Liver (tissue), 3 donors: ENCODE measurements at regions not wholly inside any gene's neighbourhood (a gene's known extent, or its start where the extent isn't known, plus 50 kb on each side); places are given as distances from the start of the nearest gene placed in this dataset.

Experiments
- ATF3 ChIP-seq: IDR thresholded peaks from 2 replicates; pipeline ENCODE4 v1.6.1; 2016; ENCODE audit warnings: antibody characterized with exemption
- CTCF ChIP-seq: fragments of 150-350 bp; IDR thresholded peaks from 2 replicates; pipeline ENCODE4 v1.5.1; 2017; ENCODE audit warnings: improper control_type of control experiment, low read depth, low read length; ENCODE audit not compliant: missing input control
- EGR1 ChIP-seq, 2 donors: IDR thresholded peaks; 2 replicates each; pipeline ENCODE4 v1.6.1; 2016 to 2018; ENCODE audit warnings: antibody characterized with exemption in 2 of 2, low read depth in 2 of 2
- FOXA2 ChIP-seq: IDR thresholded peaks from 2 replicates; pipeline ENCODE4 v1.6.1; 2016; ENCODE audit warnings: antibody characterized with exemption
- GABPA ChIP-seq, 2 donors: IDR thresholded peaks in 1 of 2; conservative IDR thresholded peaks in 1 of 2; 2 replicates each; pipeline ENCODE4 v1.6.1; 2016; ENCODE audit warnings: antibody characterized with exemption in 2 of 2, mild to moderate bottlenecking in 1 of 2, moderate library complexity in 1 of 2
- MAX ChIP-seq: IDR thresholded peaks from 2 replicates; pipeline ENCODE4 v1.6.1; 2016; ENCODE audit warnings: antibody characterized with exemption
- RAD21 ChIP-seq, 2 donors: IDR thresholded peaks; 2 replicates each; pipeline ENCODE4 v1.6.1; 2016; ENCODE audit warnings: antibody characterized with exemption in 2 of 2, mild to moderate bottlenecking in 2 of 2
- REST ChIP-seq: IDR thresholded peaks from 2 replicates; pipeline ENCODE4 v1.6.1; 2016; ENCODE audit warnings: antibody characterized with exemption, mild to moderate bottlenecking
- RXRA ChIP-seq, 2 donors: IDR thresholded peaks; 2 replicates each; pipeline ENCODE4 v1.6.1; 2017 to 2018; ENCODE audit warnings: antibody characterized with exemption in 2 of 2, mild to moderate bottlenecking in 1 of 2
- SP1 ChIP-seq: IDR thresholded peaks from 2 replicates; pipeline ENCODE4 v1.6.1; 2018; ENCODE audit warnings: antibody characterized with exemption, mild to moderate bottlenecking
- TAF1 ChIP-seq: conservative IDR thresholded peaks from 2 replicates; pipeline ENCODE4 v1.6.1; 2016; ENCODE audit warnings: antibody characterized with exemption, mild to moderate bottlenecking
- YY1 ChIP-seq: IDR thresholded peaks from 2 replicates; pipeline ENCODE4 v1.6.1; 2016; ENCODE audit warnings: antibody characterized with exemption, mild to moderate bottlenecking
- donor health status: healthy.
- donor health status: healthy.

- no peak for TF ChIP-seq CTCF
- TF ChIP-seq REST, result no peak
- TF ChIP-seq RAD21 (IDR thresholded peaks at IDR 0.05), result peak in 1 of 2 donors; percentile 32
- TF ChIP-seq ATF3, result peak; percentile 29
- TF ChIP-seq EGR1 (IDR thresholded peaks at IDR 0.05; ENCODE audit: low read depth in 2 of 2), result no peak
- no peak for TF ChIP-seq TAF1
- peak; percentile 16 for TF ChIP-seq YY1
- TF ChIP-seq MAX, result peak; percentile 21
- TF ChIP-seq SP1, result peak; percentile 17
- no peak for TF ChIP-seq GABPA (IDR thresholded peaks at IDR 0.05 in 1 of 2, conservative IDR thresholded peaks at IDR 0.05 in 1 of 2)
- TF ChIP-seq RXRA (IDR thresholded peaks at IDR 0.05), result peak; percentile 27 to 75
- peak; percentile 86 for TF ChIP-seq FOXA2
Observed at GRCh38 chr16:52383640-52384292, 163.2 kb downstream of the TOX3 start.
